CD14-positive monocyte (primary cell): ENCODE measurements at regions not wholly inside any gene's neighbourhood (a gene's known extent, or its start where the extent isn't known, plus 50 kb on each side); places are given as distances from the start of the nearest gene placed in this dataset.

Source experiments
- DNase-seq, 3 donors: peaks; one replicate each; pipeline ENCODE4 v3.0.0-alpha.2; 2011 to 2022
- H2AFZ ChIP-seq: 2 replicates; pipeline ENCODE4 v1.6.0; 2012; ENCODE audit warnings: mild to moderate bottlenecking, low read depth, low read length, inconsistent platforms; ENCODE audit not compliant: insufficient read depth, poor library complexity, severe bottlenecking
- H3K27ac ChIP-seq, 2 donors: 1 replicate in 1 of 2; 2 replicates in 1 of 2; pipeline ENCODE4 v1.5.1; 2012 to 2013; ENCODE audit warnings: low read length in 2 of 2, control low read depth in 1 of 2, inconsistent platforms in 1 of 2, low read depth in 1 of 2, mild to moderate bottlenecking in 1 of 2
- H3K27me3 ChIP-seq, 2 donors: one replicate each; pipeline versions ENCODE4 v1.6.0 to v1.6.1; 2011 to 2013; ENCODE audit warnings: low read length in 2 of 2; ENCODE audit not compliant: control insufficient read depth in 2 of 2, insufficient read depth in 2 of 2
- H3K36me3 ChIP-seq, 2 donors: replicated peaks in 1 of 2; 1 replicate in 1 of 2; 2 replicates in 1 of 2; pipeline versions ENCODE4 v1.5.1 to v1.6.1; 2012 to 2013; ENCODE audit warnings: low read length in 2 of 2, control low read depth in 1 of 2, inconsistent platforms in 1 of 2, mild to moderate bottlenecking in 1 of 2; ENCODE audit not compliant: insufficient read depth in 2 of 2, control insufficient read depth in 1 of 2
- H3K4me1 ChIP-seq, 2 donors: 1 replicate in 1 of 2; 2 replicates in 1 of 2; pipeline versions ENCODE4 v1.5.1 to v1.6.1; 2012 to 2013; ENCODE audit warnings: low read length in 2 of 2, control low read depth in 1 of 2, inconsistent platforms in 1 of 2, mild to moderate bottlenecking in 1 of 2, moderate library complexity in 1 of 2; ENCODE audit not compliant: insufficient read depth in 2 of 2, control insufficient read depth in 1 of 2
- H3K4me2 ChIP-seq: replicated peaks from 2 replicates; pipeline ENCODE3; 2012; ENCODE audit warnings: low read length, moderate library complexity, mild to moderate bottlenecking; ENCODE audit not compliant: poor library complexity, severe bottlenecking; ENCODE audit errors: extremely low read depth
- H3K4me3 ChIP-seq, 3 experiments: fragments of 200-600 bp in 1 of 3; sonication (generic) in 1 of 3; replicated peaks in 1 of 3; 1 replicate in 2 of 3; 2 replicates in 1 of 3; pipeline ENCODE4 v1.5.1; 2011 to 2013; ENCODE audit warnings: low read length in 3 of 3, mild to moderate bottlenecking in 3 of 3, control low read depth in 2 of 3, low read depth in 2 of 3, inconsistent platforms in 1 of 3, moderate library complexity in 1 of 3
- H3K79me2 ChIP-seq: 2 replicates; pipeline ENCODE4 v1.6.0; 2012; ENCODE audit warnings: mild to moderate bottlenecking, control low read depth, inconsistent platforms, low read length, moderate library complexity; ENCODE audit not compliant: insufficient read depth
- H3K9ac ChIP-seq: 2 replicates; pipeline ENCODE4 v1.6.0; 2017; ENCODE audit warnings: low read length, mild to moderate bottlenecking; ENCODE audit not compliant: insufficient read depth, poor library complexity, severe bottlenecking
- H3K9me3 ChIP-seq, 2 donors: replicated peaks in 1 of 2; 1 replicate in 1 of 2; 2 replicates in 1 of 2; pipeline versions ENCODE4 v1.5.1 to v1.6.1; 2012 to 2013; ENCODE audit warnings: low read length in 2 of 2, control low read depth in 1 of 2; ENCODE audit not compliant: control insufficient read depth in 1 of 2, insufficient read depth in 1 of 2
- H4K20me1 ChIP-seq: 2 replicates; pipeline ENCODE4 v1.6.0; 2012; ENCODE audit warnings: mild to moderate bottlenecking, low read length, control low read depth, moderate library complexity; ENCODE audit not compliant: insufficient read depth
- H3K27ac Mint-ChIP-seq, 7 donors: one replicate each; pipeline ENCODE4 v1.8.0; 2020; ENCODE audit warnings: mild to moderate bottlenecking in 7 of 7, mixed read lengths in 7 of 7, moderate library complexity in 6 of 7, inconsistent platforms in 2 of 7
- H3K27me3 Mint-ChIP-seq, 3 donors: one replicate each; pipeline ENCODE4 v1.8.0; 2021 to 2022; ENCODE audit warnings: low read depth in 3 of 3, mild to moderate bottlenecking in 3 of 3, mixed read lengths in 3 of 3, moderate library complexity in 3 of 3, inconsistent platforms in 1 of 3
- H3K36me3 Mint-ChIP-seq, 2 donors: one replicate each; pipeline ENCODE4 v1.8.0; 2020; ENCODE audit warnings: mixed read lengths in 2 of 2, inconsistent platforms in 1 of 2, mild to moderate bottlenecking in 1 of 2
- H3K4me1 Mint-ChIP-seq: one replicate; pipeline ENCODE4 v1.8.0; 2020; ENCODE audit warnings: mild to moderate bottlenecking, mixed read lengths
- H3K4me3 Mint-ChIP-seq, 2 donors: one replicate each; pipeline ENCODE4 v1.8.0; 2020; ENCODE audit warnings: mild to moderate bottlenecking in 2 of 2, mixed read lengths in 2 of 2, moderate library complexity in 1 of 2
- H3K9me3 Mint-ChIP-seq, 7 donors: one replicate each; pipeline ENCODE4 v1.8.0; 2020 to 2022; ENCODE audit warnings: mixed read lengths in 7 of 7, mild to moderate bottlenecking in 6 of 7, moderate library complexity in 6 of 7, inconsistent platforms in 2 of 7
- CTCF ChIP-seq: fragments of 200-600 bp; IDR thresholded peaks from one replicate; pipeline ENCODE4 v1.8.0; 2022; ENCODE audit warnings: antibody characterized with exemption, mild to moderate bottlenecking
- WGBS: methylation state at CpG from one replicate; pipeline ENCODE4 v1.1.5; 2013; ENCODE audit warnings: missing lambda C conversion rate; ENCODE audit not compliant: insufficient coverage; 5-methylcytosine and 5-hydroxymethylcytosine counted together
- intact Hi-C, 2 donors: fragments of 100-400 bp; cut with micrococcal nuclease; formaldehyde crosslinking; loops; one replicate each; pipeline versions ENCODE4 v1.15.0 to v1.15.1; 2023

GRCh38 chr6:220721-221475, 71.4 kb upstream of the DUSP22 start:
- Histone ChIP-seq H3K4me3 (no peak overlapping the region), H3K4me1 (peaks cover 45 to 53% of the 10 kb centered on the region in 2 donors), H2AFZ (no peak overlapping the region), H3K9me3 (no peaks in the 10 kb centered on the region), H3K4me2 (no peak overlapping the region), H3K79me2 (no peaks in the 10 kb centered on the region), H3K27me3 (no peaks in the 10 kb centered on the region), H3K9ac (no peak overlapping the region), H4K20me1 (no peaks in the 10 kb centered on the region), H3K27ac (no peak overlapping the region), H3K36me3 (no peaks in the 10 kb centered on the region)
- Mint-ChIP-seq H3K27ac (peak overlapping the region in 2 of 7 donors; percentile 3 to 54), H3K36me3 (no peaks in the 10 kb centered on the region), H3K27me3 (peaks cover 1 to 4% (median 3%) of the 10 kb centered on the region in 3 donors), H3K9me3 (peaks cover 0 to 4% (median 0%) of the 10 kb centered on the region in 7 donors), H3K4me1 (peaks cover 53% of the 10 kb centered on the region), H3K4me3 (no peak overlapping the region)
- 47% methylated on average over 9 of the region's 16 CpGs for WGBS
- DNase-seq, result peak in 1 of 3 donors; percentile 31
- intact Hi-C loops, result loop anchor here in 1 of 2 donors (5.0 kb wide), 3 partner anchors 36 to 116 kb away; no protein-coding TSS in a partner anchor
- no peak for TF ChIP-seq CTCF

GRCh38 chr6:221531-222349, 70.5 kb upstream of the DUSP22 start:
- H3K4me3 ChIP-seq, result no peak overlapping the region
- Mint-ChIP-seq H3K27ac (no peak overlapping the region), H3K9me3 (peaks cover 0 to 4% (median 3%) of the 10 kb centered on the region in 7 donors), H3K36me3 (no peaks in the 10 kb centered on the region), H3K27me3 (peaks cover 1 to 7% (median 3%) of the 10 kb centered on the region in 3 donors), H3K4me1 (peaks cover 58% of the 10 kb centered on the region), H3K4me3 (no peak overlapping the region)
- no peak overlapping the region for H3K9ac ChIP-seq
- 72% methylated on average over 11 of the region's 14 CpGs for WGBS
- intact Hi-C loops, result loop anchor here in 1 of 2 donors (5.0 kb wide), 3 partner anchors 36 to 116 kb away; no protein-coding TSS in a partner anchor
- H4K20me1 ChIP-seq, result no peaks in the 10 kb centered on the region
- no peaks in the 10 kb centered on the region for H3K36me3 ChIP-seq
- no peak overlapping the region for H3K4me2 ChIP-seq
- no peaks in the 10 kb centered on the region for H3K9me3 ChIP-seq
- peaks cover 47 to 56% of the 10 kb centered on the region in 2 donors for H3K4me1 ChIP-seq
- no peak for TF ChIP-seq CTCF
- H2AFZ ChIP-seq, result no peak overlapping the region
- no peaks in the 10 kb centered on the region for H3K79me2 ChIP-seq
- no peak for DNase-seq
- no peaks in the 10 kb centered on the region for H3K27me3 ChIP-seq
- no peak overlapping the region for H3K27ac ChIP-seq
